ENCODE measurements at regions not wholly inside any gene's neighbourhood (a gene's known extent, or its start where the extent isn't known, plus 50 kb on each side); places are given as distances from the start of the nearest gene placed in this dataset.
A peak's percentile ranks its signal among the peaks of the same experiment; 100 is the strongest.

- Histone ChIP-seq H2BK5ac (ENCODE audit: low read length) (no peak overlapping the region), H3K18ac (ENCODE audit: low read length) (no peak overlapping the region), H3K9me3 (replicated peaks in 1 of 2; ENCODE audit: control insufficient read depth in 2 of 2, insufficient read depth in 1 of 2, low read depth in 1 of 2, low read length in 2 of 2) (no peaks in the 10 kb centered on the region), H2AFZ (ENCODE audit: low read length) (no peak overlapping the region), H3K36me3 (replicated peaks in 1 of 2; ENCODE audit: control insufficient read depth in 2 of 2, insufficient read depth in 2 of 2, low read length in 2 of 2) (no peaks in the 10 kb centered on the region), H2BK120ac (ENCODE audit: low read depth, low read length) (no peak overlapping the region), H3K27me3 (ENCODE audit: control insufficient read depth in 3 of 3, insufficient read depth in 3 of 3, low read depth in 1 of 3, low read length in 3 of 3) (no peaks in the 10 kb centered on the region), H2BK12ac (ENCODE audit: low read length) (no peak overlapping the region), H2AK5ac (ENCODE audit: low read depth, low read length) (no peak overlapping the region), H3K27ac (replicated peaks; ENCODE audit: low read length) (no peak overlapping the region), H3K14ac (ENCODE audit: low read length) (no peak overlapping the region), H2BK15ac (ENCODE audit: low read length) (no peak overlapping the region), H4K8ac (ENCODE audit: low read depth, low read length) (no peak overlapping the region), H3K9ac (ENCODE audit: low read depth, low read length, poor library complexity) (no peak overlapping the region), H3K4ac (ENCODE audit: low read length) (no peak overlapping the region), H3K4me3 (ENCODE audit: low read length in 2 of 2) (no peak overlapping the region), H4K91ac (ENCODE audit: low read depth, low read length, poor library complexity) (no peak overlapping the region), H3K4me1 (ENCODE audit: control insufficient read depth in 2 of 2, insufficient read depth in 1 of 2, low read depth in 1 of 2, low read length in 2 of 2) (peaks cover 0 to 2% of the 10 kb centered on the region in 2 donors), H3K4me2 (ENCODE audit: insufficient read depth, low read length, poor library complexity, severe bottlenecking) (no peak overlapping the region), H3K79me1 (ENCODE audit: low read depth, low read length) (no peaks in the 10 kb centered on the region), H3K23ac (ENCODE audit: low read depth, low read length, poor library complexity) (no peak overlapping the region)
- DNase-seq (ENCODE audit: low spot score) = no peak
These were observed 131.0 kb downstream of the CTH start for GRCh38 chr1:70542030-70542429.

GRCh38 chr1:70542856-70543255 is 131.8 kb downstream of the CTH start:
- Histone ChIP-seq H3K4me1 (ENCODE audit: control insufficient read depth in 2 of 2, insufficient read depth in 1 of 2, low read depth in 1 of 2, low read length in 2 of 2) (peaks cover 0 to 2% of the 10 kb centered on the region in 2 donors), H3K79me1 (ENCODE audit: low read depth, low read length) (no peaks in the 10 kb centered on the region), H3K27me3 (ENCODE audit: control insufficient read depth in 3 of 3, insufficient read depth in 3 of 3, low read depth in 1 of 3, low read length in 3 of 3) (no peaks in the 10 kb centered on the region), H3K27ac (replicated peaks; ENCODE audit: low read length) (no peak overlapping the region), H3K4ac (ENCODE audit: low read length) (no peak overlapping the region), H3K14ac (ENCODE audit: low read length) (no peak overlapping the region), H3K18ac (ENCODE audit: low read length) (no peak overlapping the region), H2BK120ac (ENCODE audit: low read depth, low read length) (no peak overlapping the region), H2AK5ac (ENCODE audit: low read depth, low read length) (no peak overlapping the region), H3K9me3 (replicated peaks in 1 of 2; ENCODE audit: control insufficient read depth in 2 of 2, insufficient read depth in 1 of 2, low read depth in 1 of 2, low read length in 2 of 2) (no peaks in the 10 kb centered on the region), H4K8ac (ENCODE audit: low read depth, low read length) (no peak overlapping the region), H2BK5ac (ENCODE audit: low read length) (no peak overlapping the region), H3K36me3 (replicated peaks in 1 of 2; ENCODE audit: control insufficient read depth in 2 of 2, insufficient read depth in 2 of 2, low read length in 2 of 2) (no peaks in the 10 kb centered on the region), H3K4me2 (ENCODE audit: insufficient read depth, low read length, poor library complexity, severe bottlenecking) (no peak overlapping the region), H2BK15ac (ENCODE audit: low read length) (no peak overlapping the region), H3K9ac (ENCODE audit: low read depth, low read length, poor library complexity) (no peak overlapping the region), H2AFZ (ENCODE audit: low read length) (no peak overlapping the region), H3K4me3 (ENCODE audit: low read length in 2 of 2) (no peak overlapping the region), H4K91ac (ENCODE audit: low read depth, low read length, poor library complexity) (no peak overlapping the region), H2BK12ac (ENCODE audit: low read length) (no peak overlapping the region), H3K23ac (ENCODE audit: low read depth, low read length, poor library complexity) (no peak overlapping the region)
- no CpG with 5 or more reads among the region's 2 CpGs for WGBS, 2 donors (ENCODE audit: extremely low coverage in 2 of 2, insufficient read length in 2 of 2, insufficient replicate concordance in 1 of 2)
- no peak for DNase-seq (ENCODE audit: low spot score)

- WGBS, 2 donors (ENCODE audit: extremely low coverage in 2 of 2, insufficient read length in 2 of 2, insufficient replicate concordance in 1 of 2) = no CpG with 5 or more reads among the region's 1 CpG
- H4K8ac ChIP-seq (ENCODE audit: low read depth, low read length) = no peak overlapping the region
- no peak overlapping the region for H3K14ac ChIP-seq (ENCODE audit: low read length)
- H2AFZ ChIP-seq (ENCODE audit: low read length) = peak overlapping the region; percentile 59
- no peak overlapping the region for H3K18ac ChIP-seq (ENCODE audit: low read length)
- no peak overlapping the region for H3K9ac ChIP-seq (ENCODE audit: low read depth, low read length, poor library complexity)
- H2BK12ac ChIP-seq (ENCODE audit: low read length) = no peak overlapping the region
- no peaks in the 10 kb centered on the region for H3K79me1 ChIP-seq (ENCODE audit: low read depth, low read length)
- H3K4me1 ChIP-seq (ENCODE audit: control insufficient read depth in 2 of 2, insufficient read depth in 1 of 2, low read depth in 1 of 2, low read length in 2 of 2) = no peaks in the 10 kb centered on the region
- H3K27ac ChIP-seq (replicated peaks; ENCODE audit: low read length) = no peak overlapping the region
- H3K9me3 ChIP-seq (replicated peaks in 1 of 2; ENCODE audit: control insufficient read depth in 2 of 2, insufficient read depth in 1 of 2, low read depth in 1 of 2, low read length in 2 of 2) = no peaks in the 10 kb centered on the region
- no peak overlapping the region for H2BK5ac ChIP-seq (ENCODE audit: low read length)
- H3K4me2 ChIP-seq (ENCODE audit: insufficient read depth, low read length, poor library complexity, severe bottlenecking) = no peak overlapping the region
- no peak overlapping the region for H4K91ac ChIP-seq (ENCODE audit: low read depth, low read length, poor library complexity)
- no peak overlapping the region for H2AK5ac ChIP-seq (ENCODE audit: low read depth, low read length)
- H3K27me3 ChIP-seq (ENCODE audit: control insufficient read depth in 3 of 3, insufficient read depth in 3 of 3, low read depth in 1 of 3, low read length in 3 of 3) = no peaks in the 10 kb centered on the region
- no peak overlapping the region for H2BK15ac ChIP-seq (ENCODE audit: low read length)
- DNase-seq (ENCODE audit: low spot score) = no peak
- no peaks in the 10 kb centered on the region for H3K36me3 ChIP-seq (replicated peaks in 1 of 2; ENCODE audit: control insufficient read depth in 2 of 2, insufficient read depth in 2 of 2, low read length in 2 of 2)
- no peak overlapping the region for H2BK120ac ChIP-seq (ENCODE audit: low read depth, low read length)
- no peak overlapping the region for H3K4ac ChIP-seq (ENCODE audit: low read length)
- no peak overlapping the region for H3K4me3 ChIP-seq (ENCODE audit: low read length in 2 of 2)
- H3K23ac ChIP-seq (ENCODE audit: low read depth, low read length, poor library complexity) = no peak overlapping the region
These were observed 135.7 kb downstream of the CTH start for GRCh38 chr1:70546726-70547125.

GRCh38 chr1:70552662-70553566 is 141.8 kb downstream of the CTH start:
- no peak overlapping the region for H2BK12ac ChIP-seq (ENCODE audit: low read length)
- H3K27me3 ChIP-seq (ENCODE audit: control insufficient read depth in 3 of 3, insufficient read depth in 3 of 3, low read depth in 1 of 3, low read length in 3 of 3) = no peaks in the 10 kb centered on the region

More at GRCh38 chr1:70552662-70553566, 141.8 kb downstream of the CTH start:
- Histone ChIP-seq H3K4me3 (ENCODE audit: low read length in 2 of 2) (no peak overlapping the region), H3K27ac (replicated peaks; ENCODE audit: low read length) (no peak overlapping the region), H2AFZ (ENCODE audit: low read length) (no peak overlapping the region), H3K79me1 (ENCODE audit: low read depth, low read length) (no peaks in the 10 kb centered on the region), H2BK15ac (ENCODE audit: low read length) (no peak overlapping the region), H2BK5ac (ENCODE audit: low read length) (no peak overlapping the region), H4K8ac (ENCODE audit: low read depth, low read length) (no peak overlapping the region), H4K91ac (ENCODE audit: low read depth, low read length, poor library complexity) (no peak overlapping the region), H3K4me2 (ENCODE audit: insufficient read depth, low read length, poor library complexity, severe bottlenecking) (no peak overlapping the region), H3K18ac (ENCODE audit: low read length) (no peak overlapping the region), H2AK5ac (ENCODE audit: low read depth, low read length) (no peak overlapping the region), H2BK120ac (ENCODE audit: low read depth, low read length) (no peak overlapping the region), H3K23ac (ENCODE audit: low read depth, low read length, poor library complexity) (no peak overlapping the region), H3K14ac (ENCODE audit: low read length) (no peak overlapping the region), H3K36me3 (replicated peaks in 1 of 2; ENCODE audit: control insufficient read depth in 2 of 2, insufficient read depth in 2 of 2, low read length in 2 of 2) (no peaks in the 10 kb centered on the region), H3K9me3 (replicated peaks in 1 of 2; ENCODE audit: control insufficient read depth in 2 of 2, insufficient read depth in 1 of 2, low read depth in 1 of 2, low read length in 2 of 2) (no peaks in the 10 kb centered on the region), H3K9ac (ENCODE audit: low read depth, low read length, poor library complexity) (no peak overlapping the region), H3K4me1 (ENCODE audit: control insufficient read depth in 2 of 2, insufficient read depth in 1 of 2, low read depth in 1 of 2, low read length in 2 of 2) (no peaks in the 10 kb centered on the region), H3K4ac (ENCODE audit: low read length) (no peak overlapping the region)
- WGBS, 2 donors (ENCODE audit: extremely low coverage in 2 of 2, insufficient read length in 2 of 2, insufficient replicate concordance in 1 of 2) = no CpG with 5 or more reads among the region's 2 CpGs
- DNase-seq (ENCODE audit: low spot score) = no peak
